SH-SY5Y (cell line): ENCODE measurements at regions not wholly inside any gene's neighbourhood (a gene's known extent, or its start where the extent isn't known, plus 50 kb on each side); places are given as distances from the start of the nearest gene placed in this dataset.

ENCODE experiments used
- GATA2 ChIP-seq: IDR thresholded peaks from 2 replicates; pipeline ENCODE4 v1.6.1; 2011; ENCODE audit warnings: mild to moderate bottlenecking, low read depth, low read length
- GATA3 ChIP-seq: IDR thresholded peaks from 2 replicates; pipeline ENCODE4 v1.6.1; 2011; ENCODE audit warnings: low read depth, mild to moderate bottlenecking, low read length, moderate library complexity

DNA sequence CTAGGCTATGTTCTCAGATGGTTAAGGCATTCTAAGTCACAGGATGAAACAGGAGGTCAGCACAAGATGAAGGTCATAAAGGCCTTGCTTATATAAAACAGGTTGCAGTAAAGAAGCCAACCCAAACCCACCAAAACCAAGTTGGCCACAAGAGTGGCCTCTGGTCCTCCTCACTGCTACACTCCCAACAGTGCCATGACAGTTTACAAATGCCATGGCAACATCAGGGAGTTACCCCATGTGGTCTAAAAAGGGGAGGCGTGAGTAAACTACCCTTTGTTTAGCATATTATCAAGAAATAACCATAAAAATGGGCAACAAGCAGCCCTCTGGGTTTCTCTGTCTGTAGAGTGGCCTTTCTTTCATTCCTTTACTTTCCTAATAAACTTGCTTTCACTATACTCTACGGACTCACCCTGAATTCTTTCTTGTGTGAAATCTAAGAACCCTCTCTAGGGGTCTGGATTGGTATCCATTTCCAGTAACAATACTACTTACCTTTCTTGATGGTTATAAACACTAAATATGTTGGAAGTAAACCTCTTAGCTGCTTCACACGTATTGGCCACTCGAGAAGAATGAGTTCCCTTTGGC lies 1237.9 kb downstream of the FAM181B start:
- TF ChIP-seq GATA2 (no peak), GATA3 (no peak)
